Activated CD4-positive, alpha-beta T cell treated with anti-CD3 and anti-CD28 coated beads for 4 hours (primary cell): ENCODE measurements at regions not wholly inside any gene's neighbourhood (a gene's known extent, or its start where the extent isn't known, plus 50 kb on each side); places are given as distances from the start of the nearest gene placed in this dataset.

Experiments used
- DNase-seq, 2 donors: peaks; one replicate each; pipeline ENCODE4 v3.0.0-alpha.2; 2020

GRCh38 chr3:30069056-30069455, 537.3 kb upstream of the TGFBR2 start:
- DNase-seq, result no peak

GRCh38 chr3:30073040-30073439, 533.4 kb upstream of the TGFBR2 start:
- no peak for DNase-seq

- no peak for DNase-seq
Measured at GRCh38 chr3:30073622-30074021, 532.8 kb upstream of the TGFBR2 start.

GRCh38 chr3:30075514-30075913, 530.9 kb upstream of the TGFBR2 start:
- no peak for DNase-seq

- DNase-seq, result no peak
Measured at GRCh38 chr3:30076899-30077298, 529.5 kb upstream of the TGFBR2 start.

- DNase-seq, result no peak
Measured at GRCh38 chr3:30077746-30078145, 528.7 kb upstream of the TGFBR2 start.

GRCh38 chr3:30078736-30079135, 527.7 kb upstream of the TGFBR2 start:
- no peak for DNase-seq

GRCh38 chr3:30081904-30082303, 524.5 kb upstream of the TGFBR2 start:
- DNase-seq, result no peak

- no peak for DNase-seq
Measured at GRCh38 chr3:30082652-30083051, 523.7 kb upstream of the TGFBR2 start.

GRCh38 chr3:30083315-30083714, 523.1 kb upstream of the TGFBR2 start:
- no peak for DNase-seq

- no peak for DNase-seq
Measured at GRCh38 chr3:30084316-30084715, 522.1 kb upstream of the TGFBR2 start.

- no peak for DNase-seq
Measured at GRCh38 chr3:30084971-30085403, 521.4 kb upstream of the TGFBR2 start.

- no peak for DNase-seq
Measured at GRCh38 chr3:30085486-30085885, 520.9 kb upstream of the TGFBR2 start.

- no peak for DNase-seq
Measured at GRCh38 chr3:30091686-30092085, 514.7 kb upstream of the TGFBR2 start.

GRCh38 chr3:30097022-30097650, 509.3 kb upstream of the TGFBR2 start:
- no peak for DNase-seq

- no peak for DNase-seq
Measured at GRCh38 chr3:30098243-30098642, 508.2 kb upstream of the TGFBR2 start.

- DNase-seq, result no peak
Measured at GRCh38 chr3:30098653-30099455, 507.5 kb upstream of the TGFBR2 start.

GRCh38 chr3:30102356-30102755, 504.0 kb upstream of the TGFBR2 start:
- DNase-seq, result no peak

GRCh38 chr3:30103186-30103585, 503.2 kb upstream of the TGFBR2 start:
- no peak for DNase-seq

GRCh38 chr3:30107531-30107930, 498.9 kb upstream of the TGFBR2 start:
- DNase-seq, result no peak

- no peak for DNase-seq
Measured at GRCh38 chr3:30112411-30112810, 494.0 kb upstream of the TGFBR2 start.

GRCh38 chr3:30112902-30113484, 493.4 kb upstream of the TGFBR2 start:
- DNase-seq, result no peak

- no peak for DNase-seq
Measured at GRCh38 chr3:30113906-30114305, 492.5 kb upstream of the TGFBR2 start.

- DNase-seq, result no peak
Measured at GRCh38 chr3:30114918-30115317, 491.5 kb upstream of the TGFBR2 start.
